Naive B cell (primary cell): ENCODE measurements at regions not wholly inside any gene's neighbourhood (a gene's known extent, or its start where the extent isn't known, plus 50 kb on each side); places are given as distances from the start of the nearest gene placed in this dataset.
A peak's percentile ranks its signal among the peaks of the same experiment; 100 is the strongest.

Source experiments
- ATAC-seq, 2 donors: fragments of 150-1000 bp; cut with Tn5 transposase; 2 replicates each; pipeline ENCODE4 v1.10.0; 2021; ENCODE audit warnings: low read depth in 2 of 2, mild to moderate bottlenecking in 2 of 2, moderate library complexity in 2 of 2
- DNase-seq: peaks from one replicate; pipeline ENCODE4 v3.0.0; 2022
- H3K27ac Mint-ChIP-seq, 6 donors: one replicate each; pipeline ENCODE4 v1.8.0; 2020 to 2022; ENCODE audit warnings: mild to moderate bottlenecking in 6 of 6, mixed read lengths in 6 of 6, moderate library complexity in 5 of 6, inconsistent platforms in 2 of 6
- H3K27me3 Mint-ChIP-seq, 3 donors: one replicate each; pipeline ENCODE4 v1.8.0; 2021 to 2022; ENCODE audit warnings: mixed read lengths in 3 of 3, mild to moderate bottlenecking in 1 of 3
- H3K36me3 Mint-ChIP-seq, 2 donors: one replicate each; pipeline ENCODE4 v1.8.0; 2020 to 2022; ENCODE audit warnings: mixed read lengths in 2 of 2, inconsistent platforms in 1 of 2, mild to moderate bottlenecking in 1 of 2
- H3K4me1 Mint-ChIP-seq, 3 donors: one replicate each; pipeline ENCODE4 v1.8.0; 2020 to 2022; ENCODE audit warnings: mixed read lengths in 3 of 3, inconsistent platforms in 1 of 3, mild to moderate bottlenecking in 1 of 3, moderate library complexity in 1 of 3
- H3K4me3 Mint-ChIP-seq, 8 donors: one replicate each; pipeline ENCODE4 v1.8.0; 2020 to 2022; ENCODE audit warnings: mild to moderate bottlenecking in 8 of 8, mixed read lengths in 8 of 8, moderate library complexity in 8 of 8, inconsistent platforms in 2 of 8
- H3K9me3 Mint-ChIP-seq, 7 donors: one replicate each; pipeline ENCODE4 v1.8.0; 2020 to 2022; ENCODE audit warnings: mixed read lengths in 7 of 7, mild to moderate bottlenecking in 5 of 7, inconsistent platforms in 2 of 7, moderate library complexity in 1 of 7

- H3K4me1 Mint-ChIP-seq: no peaks in the 10 kb centered on the region
- ATAC-seq (no peak), DNase-seq (no peak)
- no peak overlapping the region for H3K27ac Mint-ChIP-seq
- no peaks in the 10 kb centered on the region for H3K36me3 Mint-ChIP-seq
- H3K9me3 Mint-ChIP-seq: peaks cover 12 to 35% (median 15%) of the 10 kb centered on the region in 7 donors
- no peak overlapping the region for H3K4me3 Mint-ChIP-seq
- H3K27me3 Mint-ChIP-seq: no peaks in the 10 kb centered on the region
These were observed 449.4 kb upstream of the CDH4 start for GRCh38 chr20:60802676-60803075.

GRCh38 chr20:60803335-60804055 lies 448.6 kb upstream of the CDH4 start:
- DNase-seq: no peak
- no peaks in the 10 kb centered on the region for H3K36me3 Mint-ChIP-seq
- H3K27ac Mint-ChIP-seq: no peak overlapping the region
- ATAC-seq: no peak
- peaks cover 8 to 35% (median 12%) of the 10 kb centered on the region in 7 donors for H3K9me3 Mint-ChIP-seq
- no peaks in the 10 kb centered on the region for H3K4me1 Mint-ChIP-seq
- H3K27me3 Mint-ChIP-seq: no peaks in the 10 kb centered on the region
- peak overlapping the region in 1 of 8 donors; percentile 71 for H3K4me3 Mint-ChIP-seq

GRCh38 chr20:60804240-60804917 lies 447.7 kb upstream of the CDH4 start:
- no peak for DNase-seq
- no peak overlapping the region for H3K27ac Mint-ChIP-seq
- no peaks in the 10 kb centered on the region for H3K27me3 Mint-ChIP-seq
- no peak for ATAC-seq
- peaks cover 8 to 29% (median 12%) of the 10 kb centered on the region in 7 donors for H3K9me3 Mint-ChIP-seq
- H3K36me3 Mint-ChIP-seq: no peaks in the 10 kb centered on the region
- no peak overlapping the region for H3K4me3 Mint-ChIP-seq
- H3K4me1 Mint-ChIP-seq: no peaks in the 10 kb centered on the region

GRCh38 chr20:60804918-60805630 lies 447.0 kb upstream of the CDH4 start:
- no peak overlapping the region for H3K4me3 Mint-ChIP-seq
- no peaks in the 10 kb centered on the region for H3K27me3 Mint-ChIP-seq

GRCh38 chr20:60806354-60806753 lies 445.7 kb upstream of the CDH4 start:
- H3K36me3 Mint-ChIP-seq: no peaks in the 10 kb centered on the region
- no peak overlapping the region for H3K27ac Mint-ChIP-seq
- H3K27me3 Mint-ChIP-seq: no peaks in the 10 kb centered on the region
- ATAC-seq (no peak), DNase-seq (no peak)
- no peaks in the 10 kb centered on the region for H3K4me1 Mint-ChIP-seq
- H3K4me3 Mint-ChIP-seq: no peak overlapping the region
- peaks cover 0 to 15% (median 4%) of the 10 kb centered on the region in 7 donors for H3K9me3 Mint-ChIP-seq

More at GRCh38 chr20:60804918-60805630, 447.0 kb upstream of the CDH4 start:
- no peaks in the 10 kb centered on the region for H3K36me3 Mint-ChIP-seq
- no peak for ATAC-seq
- H3K27ac Mint-ChIP-seq: no peak overlapping the region
- DNase-seq: no peak
- peaks cover 8 to 22% (median 9%) of the 10 kb centered on the region in 7 donors for H3K9me3 Mint-ChIP-seq
- no peaks in the 10 kb centered on the region for H3K4me1 Mint-ChIP-seq

- Mint-ChIP-seq H3K27me3 (no peaks in the 10 kb centered on the region), H3K36me3 (no peaks in the 10 kb centered on the region), H3K27ac (no peak overlapping the region), H3K4me1 (no peaks in the 10 kb centered on the region), H3K4me3 (no peak overlapping the region), H3K9me3 (peaks cover 0 to 14% (median 5%) of the 10 kb centered on the region in 7 donors)
- ATAC-seq (no peak), DNase-seq (no peak)
These were observed 445.2 kb upstream of the CDH4 start for GRCh38 chr20:60806824-60807223.

- no peak overlapping the region for H3K4me3 Mint-ChIP-seq
- no peak for DNase-seq
- no peaks in the 10 kb centered on the region for H3K36me3 Mint-ChIP-seq
- no peaks in the 10 kb centered on the region for H3K27me3 Mint-ChIP-seq
- H3K9me3 Mint-ChIP-seq: peaks cover 0 to 7% (median 5%) of the 10 kb centered on the region in 7 donors
- no peaks in the 10 kb centered on the region for H3K4me1 Mint-ChIP-seq
- no peak overlapping the region for H3K27ac Mint-ChIP-seq
- ATAC-seq: no peak
These were observed 443.9 kb upstream of the CDH4 start for GRCh38 chr20:60808003-60808672.

- Mint-ChIP-seq H3K27me3 (no peaks in the 10 kb centered on the region), H3K4me3 (no peak overlapping the region), H3K9me3 (peaks cover 0 to 7% (median 5%) of the 10 kb centered on the region in 7 donors), H3K36me3 (no peaks in the 10 kb centered on the region), H3K27ac (no peak overlapping the region), H3K4me1 (no peaks in the 10 kb centered on the region)
- no peak for DNase-seq
- no peak for ATAC-seq
These were observed 443.4 kb upstream of the CDH4 start for GRCh38 chr20:60808701-60809100.

- H3K36me3 Mint-ChIP-seq: no peaks in the 10 kb centered on the region
These were observed 441.5 kb upstream of the CDH4 start for GRCh38 chr20:60810561-60810960.

GRCh38 chr20:60812561-60812960 lies 439.5 kb upstream of the CDH4 start:
- no peaks in the 10 kb centered on the region for H3K36me3 Mint-ChIP-seq
- no peak overlapping the region for H3K27ac Mint-ChIP-seq
- ATAC-seq: no peak
- peaks cover 5 to 19% (median 7%) of the 10 kb centered on the region in 7 donors for H3K9me3 Mint-ChIP-seq
- H3K4me3 Mint-ChIP-seq: no peak overlapping the region
- DNase-seq: no peak
- no peaks in the 10 kb centered on the region for H3K27me3 Mint-ChIP-seq
- no peaks in the 10 kb centered on the region for H3K4me1 Mint-ChIP-seq

More at GRCh38 chr20:60810561-60810960, 441.5 kb upstream of the CDH4 start:
- peaks cover 0 to 16% (median 6%) of the 10 kb centered on the region in 7 donors for H3K9me3 Mint-ChIP-seq
- H3K27me3 Mint-ChIP-seq: no peaks in the 10 kb centered on the region
- DNase-seq (no peak), ATAC-seq (no peak)
- H3K4me3 Mint-ChIP-seq: no peak overlapping the region
- no peak overlapping the region for H3K27ac Mint-ChIP-seq
- no peaks in the 10 kb centered on the region for H3K4me1 Mint-ChIP-seq

- Mint-ChIP-seq H3K9me3 (peaks cover 5 to 19% (median 7%) of the 10 kb centered on the region in 7 donors), H3K4me1 (no peaks in the 10 kb centered on the region), H3K4me3 (no peak overlapping the region), H3K27me3 (no peaks in the 10 kb centered on the region), H3K36me3 (no peaks in the 10 kb centered on the region), H3K27ac (no peak overlapping the region)
- ATAC-seq (no peak), DNase-seq (no peak)
These were observed 439.0 kb upstream of the CDH4 start for GRCh38 chr20:60813066-60813465.

GRCh38 chr20:60815656-60816055 lies 436.4 kb upstream of the CDH4 start:
- ATAC-seq: no peak
- DNase-seq: no peak
- Mint-ChIP-seq H3K9me3 (peaks cover 5 to 19% (median 7%) of the 10 kb centered on the region in 7 donors), H3K4me3 (no peak overlapping the region), H3K36me3 (no peaks in the 10 kb centered on the region), H3K27me3 (peaks cover 0 to 16% (median 0%) of the 10 kb centered on the region in 3 donors), H3K4me1 (no peaks in the 10 kb centered on the region), H3K27ac (no peak overlapping the region)

- Mint-ChIP-seq H3K4me3 (no peak overlapping the region), H3K36me3 (no peaks in the 10 kb centered on the region), H3K27me3 (peaks cover 0 to 19% (median 0%) of the 10 kb centered on the region in 3 donors), H3K4me1 (no peaks in the 10 kb centered on the region), H3K27ac (no peak overlapping the region), H3K9me3 (peaks cover 0 to 16% (median 5%) of the 10 kb centered on the region in 7 donors)
- DNase-seq (no peak), ATAC-seq (no peak)
These were observed 435.2 kb upstream of the CDH4 start for GRCh38 chr20:60816901-60817300.
